Neural progenitor cell (in vitro differentiated cells): ENCODE measurements at regions not wholly inside any gene's neighbourhood (a gene's known extent, or its start where the extent isn't known, plus 50 kb on each side); places are given as distances from the start of the nearest gene placed in this dataset.

Experiments used
- EZH2 ChIP-seq: fragments of 200-600 bp; sonication (generic); IDR thresholded peaks from 2 replicates; pipeline ENCODE4 v1.6.1; 2017; ENCODE audit warnings: antibody characterized with exemption, mild to moderate bottlenecking, moderate library complexity
- EZH2phosphoT487 ChIP-seq: fragments of 200-600 bp; sonication (generic); IDR thresholded peaks from 2 replicates; pipeline ENCODE4 v1.6.1; 2017; ENCODE audit warnings: antibody characterized with exemption
- TF ChIP-seq, protein P1 (sequence below): fragments of 200-600 bp; sonication (generic); IDR thresholded peaks from 2 replicates; pipeline ENCODE4 v1.5.1; 2017; ENCODE audit warnings: antibody characterized with exemption, mild to moderate bottlenecking

DNA sequence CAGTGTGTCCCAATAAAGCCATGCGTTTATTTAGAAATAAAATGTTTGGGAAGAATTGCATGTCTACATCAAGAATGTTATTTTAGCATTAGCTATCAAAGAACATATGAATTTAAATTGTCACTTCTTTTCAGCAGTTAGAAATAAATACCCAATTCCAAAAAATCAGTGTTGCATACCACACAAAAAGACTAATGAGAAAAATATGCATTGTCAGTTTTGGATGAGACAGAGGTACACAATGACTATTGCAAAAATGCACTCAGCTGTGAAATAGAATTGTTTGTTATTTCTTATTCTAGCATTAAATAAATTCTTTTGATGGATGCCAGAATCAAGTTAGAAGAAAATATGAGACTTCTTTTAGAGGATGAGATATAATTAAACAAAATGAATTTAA lies 833.9 kb downstream of the SLITRK1 start:
- TF ChIP-seq, protein P1, sequence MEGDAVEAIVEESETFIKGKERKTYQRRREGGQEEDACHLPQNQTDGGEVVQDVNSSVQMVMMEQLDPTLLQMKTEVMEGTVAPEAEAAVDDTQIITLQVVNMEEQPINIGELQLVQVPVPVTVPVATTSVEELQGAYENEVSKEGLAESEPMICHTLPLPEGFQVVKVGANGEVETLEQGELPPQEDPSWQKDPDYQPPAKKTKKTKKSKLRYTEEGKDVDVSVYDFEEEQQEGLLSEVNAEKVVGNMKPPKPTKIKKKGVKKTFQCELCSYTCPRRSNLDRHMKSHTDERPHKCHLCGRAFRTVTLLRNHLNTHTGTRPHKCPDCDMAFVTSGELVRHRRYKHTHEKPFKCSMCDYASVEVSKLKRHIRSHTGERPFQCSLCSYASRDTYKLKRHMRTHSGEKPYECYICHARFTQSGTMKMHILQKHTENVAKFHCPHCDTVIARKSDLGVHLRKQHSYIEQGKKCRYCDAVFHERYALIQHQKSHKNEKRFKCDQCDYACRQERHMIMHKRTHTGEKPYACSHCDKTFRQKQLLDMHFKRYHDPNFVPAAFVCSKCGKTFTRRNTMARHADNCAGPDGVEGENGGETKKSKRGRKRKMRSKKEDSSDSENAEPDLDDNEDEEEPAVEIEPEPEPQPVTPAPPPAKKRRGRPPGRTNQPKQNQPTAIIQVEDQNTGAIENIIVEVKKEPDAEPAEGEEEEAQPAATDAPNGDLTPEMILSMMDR = no peak
- TF ChIP-seq EZH2phosphoT487 (no peak), EZH2 (no peak)
